Gastrocnemius medialis (tissue), 4 donors: ENCODE measurements at regions not wholly inside any gene's neighbourhood (a gene's known extent, or its start where the extent isn't known, plus 50 kb on each side); places are given as distances from the start of the nearest gene placed in this dataset.
"Not testable (repeated sequence)": the region's sequence is repeated elsewhere in the genome, so short reads cannot be mapped to it uniquely, and the experiment has no call there.

ENCODE experiments used
- ATAC-seq, 2 donors: fragments of 150-250 bp; one replicate each; pipeline ENCODE4 v1.9.1; 2016
- DNase-seq, 2 donors: peaks; one replicate each; pipeline ENCODE4 v3.0.0-alpha.2; 2019
- H3K27ac ChIP-seq, 4 donors: fragments of 200-600 bp; sonication (generic); 1 replicate in 1 of 4; 2 replicates in 3 of 4; pipeline ENCODE4 v1.5.1; 2016 to 2018; ENCODE audit warnings: mild to moderate bottlenecking in 2 of 4, moderate library complexity in 1 of 4
- H3K27me3 ChIP-seq, 3 donors: fragments of 200-600 bp; sonication (generic) in 2 of 3; 1 replicate in 1 of 3; 2 replicates in 2 of 3; pipeline versions ENCODE4 v1.5.1 to v1.6.0; 2016 to 2019; ENCODE audit warnings: mild to moderate bottlenecking in 1 of 3, moderate library complexity in 1 of 3
- H3K36me3 ChIP-seq, 2 donors: fragments of 200-600 bp; sonication (generic) in 1 of 2; one replicate each; pipeline ENCODE4 v1.5.1; 2017 to 2018
- H3K4me1 ChIP-seq, 2 donors: fragments of 200-600 bp; sonication (generic) in 1 of 2; one replicate each; pipeline ENCODE4 v1.5.1; 2016 to 2017; ENCODE audit warnings: mild to moderate bottlenecking in 2 of 2
- H3K4me3 ChIP-seq, 4 donors: fragments of 200-600 bp; sonication (generic) in 3 of 4; 1 replicate in 1 of 4; 2 replicates in 3 of 4; pipeline ENCODE4 v1.5.1; 2016 to 2019; ENCODE audit warnings: mild to moderate bottlenecking in 2 of 4
- H3K9me3 ChIP-seq, 3 donors: fragments of 200-600 bp; sonication (generic) in 2 of 3; 1 replicate in 1 of 3; 2 replicates in 2 of 3; pipeline ENCODE4 v1.5.1; 2016 to 2019
- CTCF ChIP-seq, 5 experiments: fragments of 450-650 bp in 3 of 5; fragments of 200-600 bp in 2 of 5; sonication (generic) in 2 of 5; IDR thresholded peaks in 4 of 5; conservative IDR thresholded peaks in 1 of 5; 1 replicate in 4 of 5; 2 replicates in 1 of 5; pipeline ENCODE4 v1.5.1; 2016 to 2019; ENCODE audit warnings: antibody characterized with exemption in 5 of 5, mild to moderate bottlenecking in 3 of 5, moderate library complexity in 3 of 5
- POLR2A ChIP-seq, 2 donors: fragments of 450-650 bp; IDR thresholded peaks; one replicate each; pipeline ENCODE4 v1.6.1; 2017; ENCODE audit warnings: antibody characterized with exemption in 2 of 2, mild to moderate bottlenecking in 2 of 2, moderate library complexity in 2 of 2
- in situ Hi-C, 4 donors: fragments of 200-750 bp; cut with MboI; loops; one replicate each; pipeline versions ENCODE4 v1.15.0 to v1.8.0; 2017; ENCODE audit warnings: low sequenced_read_pairs in 4 of 4
- intact Hi-C: fragments of 100-400 bp; cut with DNase I; formaldehyde crosslinking; loops from one replicate; pipeline ENCODE4 v1.15.1; 2023; ENCODE audit warnings: low total_unique reads

GRCh38 chr3:125683067-125683829, 88.0 kb upstream of the OSBPL11 start:
- no peaks in the 10 kb centered on the region for H3K36me3 ChIP-seq
- H3K4me1 ChIP-seq: peaks cover 4 to 8% of the 10 kb centered on the region in 2 donors
- H3K4me3 ChIP-seq: no peak overlapping the region
- no peaks in the 10 kb centered on the region for H3K27me3 ChIP-seq
- no peaks in the 10 kb centered on the region for H3K9me3 ChIP-seq
- in situ Hi-C loops: no loop called here
- no peak overlapping the region for H3K27ac ChIP-seq
- no peak for TF ChIP-seq POLR2A (IDR thresholded peaks at IDR 0.05)
- ATAC-seq: peak in 1 of 2 donors; percentile 26
- no peak for DNase-seq
- intact Hi-C loops: no loop called here

GRCh38 chr3:125684199-125684598, 88.9 kb upstream of the OSBPL11 start:
- in situ Hi-C loops: no loop called here
- ATAC-seq: peak; percentile 49 to 63
- intact Hi-C loops: no loop called here
- Histone ChIP-seq H3K27me3 (no peaks in the 10 kb centered on the region), H3K36me3 (no peaks in the 10 kb centered on the region), H3K27ac (no peak overlapping the region), H3K4me3 (no peak overlapping the region), H3K9me3 (no peaks in the 10 kb centered on the region), H3K4me1 (peaks cover 4 to 8% of the 10 kb centered on the region in 2 donors)
- no peak for DNase-seq
- TF ChIP-seq CTCF (IDR thresholded peaks at IDR 0.05 in 4 of 5, conservative IDR thresholded peaks at IDR 0.05 in 1 of 5) (peak in 2 of 5 experiments; percentile 28 to 42), POLR2A (IDR thresholded peaks at IDR 0.05) (no peak)

GRCh38 chr3:125685741-125686140, 90.4 kb upstream of the OSBPL11 start:
- not testable (repeated sequence) for DNase-seq, ATAC-seq, H3K9me3 ChIP-seq

GRCh38 chr3:125692361-125692760, 97.1 kb upstream of the OSBPL11 start:
- in situ Hi-C loops: no loop called here
- TF ChIP-seq CTCF (IDR thresholded peaks at IDR 0.05 in 4 of 5, conservative IDR thresholded peaks at IDR 0.05 in 1 of 5) (no peak), POLR2A (IDR thresholded peaks at IDR 0.05) (no peak)
- Histone ChIP-seq H3K27ac (no peak overlapping the region), H3K9me3 (no peaks in the 10 kb centered on the region), H3K4me3 (no peak overlapping the region), H3K4me1 (no peaks in the 10 kb centered on the region), H3K36me3 (no peaks in the 10 kb centered on the region), H3K27me3 (no peaks in the 10 kb centered on the region)
- intact Hi-C loops: no loop called here
- ATAC-seq (no peak), DNase-seq (no peak)

More at GRCh38 chr3:125685741-125686140, 90.4 kb upstream of the OSBPL11 start:
- H3K36me3 ChIP-seq, in situ Hi-C loops, H3K27me3 ChIP-seq, intact Hi-C loops, H3K4me3 ChIP-seq, H3K4me1 ChIP-seq, H3K27ac ChIP-seq: not testable (repeated sequence)

- H3K9me3 ChIP-seq: no peaks in the 10 kb centered on the region
- H3K27me3 ChIP-seq: no peaks in the 10 kb centered on the region
- ATAC-seq (no peak), DNase-seq (no peak)
- H3K27ac ChIP-seq: no peak overlapping the region
- intact Hi-C loops: no loop called here
- H3K36me3 ChIP-seq: no peaks in the 10 kb centered on the region
- no peaks in the 10 kb centered on the region for H3K4me1 ChIP-seq
- no peak overlapping the region for H3K4me3 ChIP-seq
- no peak for TF ChIP-seq CTCF (IDR thresholded peaks at IDR 0.05 in 4 of 5, conservative IDR thresholded peaks at IDR 0.05 in 1 of 5)
- no peak for TF ChIP-seq POLR2A (IDR thresholded peaks at IDR 0.05)
- in situ Hi-C loops: no loop called here
These were observed 98.6 kb upstream of the OSBPL11 start for GRCh38 chr3:125693887-125694286.
